Right lobe of liver (tissue), 6 donors: ENCODE measurements at regions not wholly inside any gene's neighbourhood (a gene's known extent, or its start where the extent isn't known, plus 50 kb on each side); places are given as distances from the start of the nearest gene placed in this dataset.

ENCODE experiments used
- ATAC-seq, 4 donors: fragments of 200-7000 bp; cut with Tn5 transposase; one replicate each; pipeline ENCODE4 v1.9.1; 2020; ENCODE audit warnings: mild to moderate bottlenecking in 4 of 4, moderate library complexity in 4 of 4
- DNase-seq, 3 donors: peaks; one replicate each; pipeline ENCODE4 v3.0.0-alpha.2; 2020
- H3K27ac ChIP-seq, 3 donors: fragments of 200-600 bp; one replicate each; pipeline ENCODE4 v1.8.0; 2022
- H3K27me3 ChIP-seq, 2 donors: fragments of 200-600 bp; one replicate each; pipeline ENCODE4 v1.8.0; 2022
- H3K36me3 ChIP-seq, 4 donors: fragments of 200-600 bp; sonication (generic) in 1 of 4; one replicate each; pipeline versions ENCODE4 v1.5.1 to v1.8.0; 2017 to 2022; ENCODE audit warnings: control low read depth in 1 of 4
- H3K4me1 ChIP-seq, 4 donors: fragments of 200-600 bp; sonication (generic) in 1 of 4; one replicate each; pipeline versions ENCODE4 v1.5.1 to v1.8.0; 2017 to 2022; ENCODE audit warnings: control low read depth in 1 of 4
- H3K4me3 ChIP-seq, 3 donors: fragments of 200-600 bp; one replicate each; pipeline ENCODE4 v1.8.0; 2022
- H3K9me3 ChIP-seq, 4 donors: fragments of 200-600 bp; sonication (generic) in 1 of 4; one replicate each; pipeline versions ENCODE4 v1.5.1 to v1.8.0; 2017 to 2022; ENCODE audit warnings: control low read depth in 1 of 4
- POLR2A ChIP-seq: fragments of 450-650 bp; IDR thresholded peaks from one replicate; pipeline ENCODE4 v1.6.1; 2017; ENCODE audit warnings: antibody characterized with exemption, mild to moderate bottlenecking
- WGBS: methylation state at CpG from one replicate; pipeline ENCODE4 v1.1.6; 2018; ENCODE audit warnings: low coverage, low lambda C conversion rate; ENCODE audit not compliant: insufficient coverage; ENCODE audit errors: missing lambda C conversion rate; 5-methylcytosine and 5-hydroxymethylcytosine counted together
- intact Hi-C, 2 donors: fragments of 100-400 bp; cut with DNase I; formaldehyde crosslinking; loops; one replicate each; pipeline versions ENCODE4 v1.11.2 to v1.14.1; 2022
- TF ChIP-seq, protein P1 (sequence below), 4 donors: fragments of 200-600 bp in 3 of 4; fragments of 450-650 bp in 1 of 4; IDR thresholded peaks; one replicate each; pipeline versions ENCODE4 v1.5.1 to v1.8.0; 2016 to 2022; ENCODE audit warnings: antibody characterized with exemption in 4 of 4, mild to moderate bottlenecking in 2 of 4
- donor health status: DM: no; HTN: yes; CAD: no.
- donor health status: DM: no; HTN: no; CAD: no.
- donor health status: DM: no; HTN: no; CAD: no.
- donor health status: DM: no; HTN: yes; CAD: no.
- donor health status: DM: no; HTN: yes; CAD: no.

DNA sequence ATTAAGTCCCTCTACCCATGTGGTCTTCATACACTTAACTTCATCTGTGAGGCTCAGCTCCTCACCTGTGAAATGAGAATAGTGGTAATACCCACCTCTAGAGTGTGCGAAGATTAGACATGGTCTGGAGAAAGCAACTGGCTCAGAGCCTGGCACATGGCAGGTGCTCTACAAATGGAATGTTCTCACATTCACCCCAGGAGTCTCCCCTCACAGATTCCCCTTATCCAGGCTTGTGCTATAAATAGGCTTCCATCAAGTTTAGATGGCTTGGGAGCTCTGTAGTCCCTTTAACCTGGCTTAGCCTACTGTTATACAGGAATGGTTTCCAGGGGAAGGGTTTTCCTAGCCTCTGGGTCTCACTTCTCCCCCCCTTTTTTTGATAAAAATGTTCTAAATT, 455.9 kb downstream of the RNF144A start:
- Histone ChIP-seq H3K27ac (no peak overlapping the region), H3K9me3 (peaks cover 0 to 7% (median 0%) of the 10 kb centered on the region in 4 donors), H3K4me3 (no peak overlapping the region), H3K27me3 (no peaks in the 10 kb centered on the region), H3K36me3 (no peaks in the 10 kb centered on the region), H3K4me1 (no peaks in the 10 kb centered on the region)
- DNase-seq: no peak
- WGBS: no CpG with 5 or more reads among the region's 1 CpG
- intact Hi-C loops: no loop called here
- ATAC-seq: no peak
- TF ChIP-seq, protein P1, sequence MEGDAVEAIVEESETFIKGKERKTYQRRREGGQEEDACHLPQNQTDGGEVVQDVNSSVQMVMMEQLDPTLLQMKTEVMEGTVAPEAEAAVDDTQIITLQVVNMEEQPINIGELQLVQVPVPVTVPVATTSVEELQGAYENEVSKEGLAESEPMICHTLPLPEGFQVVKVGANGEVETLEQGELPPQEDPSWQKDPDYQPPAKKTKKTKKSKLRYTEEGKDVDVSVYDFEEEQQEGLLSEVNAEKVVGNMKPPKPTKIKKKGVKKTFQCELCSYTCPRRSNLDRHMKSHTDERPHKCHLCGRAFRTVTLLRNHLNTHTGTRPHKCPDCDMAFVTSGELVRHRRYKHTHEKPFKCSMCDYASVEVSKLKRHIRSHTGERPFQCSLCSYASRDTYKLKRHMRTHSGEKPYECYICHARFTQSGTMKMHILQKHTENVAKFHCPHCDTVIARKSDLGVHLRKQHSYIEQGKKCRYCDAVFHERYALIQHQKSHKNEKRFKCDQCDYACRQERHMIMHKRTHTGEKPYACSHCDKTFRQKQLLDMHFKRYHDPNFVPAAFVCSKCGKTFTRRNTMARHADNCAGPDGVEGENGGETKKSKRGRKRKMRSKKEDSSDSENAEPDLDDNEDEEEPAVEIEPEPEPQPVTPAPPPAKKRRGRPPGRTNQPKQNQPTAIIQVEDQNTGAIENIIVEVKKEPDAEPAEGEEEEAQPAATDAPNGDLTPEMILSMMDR (IDR thresholded peaks at IDR 0.05): no peak
- no peak for TF ChIP-seq POLR2A

DNA sequence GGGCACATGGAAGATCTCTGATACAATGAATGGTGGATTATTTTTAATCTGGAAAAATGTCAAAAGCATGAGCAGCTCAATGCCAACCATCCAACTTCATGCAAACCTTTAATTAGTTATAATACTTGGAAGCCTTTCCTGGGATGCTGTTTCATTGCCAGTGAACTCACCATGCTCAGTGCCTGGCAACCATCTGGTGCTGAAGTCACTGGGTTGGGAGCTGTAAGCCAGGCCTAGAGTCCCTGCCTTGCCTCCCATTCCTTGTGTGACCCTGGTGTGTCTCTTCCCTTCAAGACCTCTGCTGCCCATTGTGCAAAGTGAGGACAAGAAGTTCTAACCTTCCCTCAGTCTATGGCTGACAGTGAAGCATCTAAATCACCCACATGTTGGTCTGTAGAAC, 458.7 kb downstream of the RNF144A start:
- ATAC-seq (no peak), DNase-seq (no peak)
- TF ChIP-seq, protein P1 (IDR thresholded peaks at IDR 0.05): no peak
- TF ChIP-seq POLR2A: no peak
- H3K27ac ChIP-seq: no peak overlapping the region
- no peaks in the 10 kb centered on the region for H3K9me3 ChIP-seq
- no peaks in the 10 kb centered on the region for H3K4me1 ChIP-seq
- H3K36me3 ChIP-seq: no peaks in the 10 kb centered on the region
- no peaks in the 10 kb centered on the region for H3K27me3 ChIP-seq
- intact Hi-C loops: no loop called here
- no peak overlapping the region for H3K4me3 ChIP-seq

DNA sequence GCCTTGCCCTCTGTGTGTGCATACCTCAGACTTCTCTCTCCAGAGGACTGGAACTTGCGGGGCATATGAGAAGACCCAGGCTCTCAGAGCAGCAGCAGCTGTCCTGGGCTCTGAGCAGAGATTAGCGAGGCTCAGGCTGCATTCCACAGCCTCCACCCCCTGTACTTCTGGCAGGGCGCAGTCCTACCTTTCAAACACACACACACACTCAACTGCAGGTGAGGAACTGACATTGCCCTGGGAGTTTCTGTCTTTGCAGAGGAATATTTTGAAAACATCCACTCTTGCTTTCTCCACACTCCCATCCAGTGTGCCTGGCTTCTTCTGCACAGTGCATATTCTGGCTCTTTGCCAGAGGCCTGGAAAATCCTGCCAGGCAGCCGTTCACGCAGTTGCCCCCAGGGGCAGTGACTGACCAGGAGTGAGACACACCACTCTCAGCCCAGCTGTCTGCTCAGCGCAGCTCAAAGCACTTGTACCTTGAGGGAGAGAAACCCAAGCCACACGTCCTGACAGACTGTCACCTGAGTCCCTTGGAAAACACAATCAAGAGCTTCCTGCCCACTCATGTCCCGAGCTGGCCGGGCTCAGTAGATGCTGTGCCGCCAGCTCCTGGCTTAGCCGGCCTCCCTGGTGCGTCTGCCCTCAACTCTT, 460.8 kb downstream of the RNF144A start:
- ATAC-seq (peak in 1 of 4 donors; percentile 23), DNase-seq (no peak)
- Histone ChIP-seq H3K9me3 (no peaks in the 10 kb centered on the region), H3K4me3 (no peak overlapping the region), H3K27me3 (no peaks in the 10 kb centered on the region), H3K36me3 (no peaks in the 10 kb centered on the region), H3K27ac (no peak overlapping the region), H3K4me1 (no peaks in the 10 kb centered on the region)
- TF ChIP-seq, protein P1 (IDR thresholded peaks at IDR 0.05): no peak
- no peak for TF ChIP-seq POLR2A
- intact Hi-C loops: no loop called here
- 39% methylated on average over 3 of the region's 12 CpGs for WGBS

DNA sequence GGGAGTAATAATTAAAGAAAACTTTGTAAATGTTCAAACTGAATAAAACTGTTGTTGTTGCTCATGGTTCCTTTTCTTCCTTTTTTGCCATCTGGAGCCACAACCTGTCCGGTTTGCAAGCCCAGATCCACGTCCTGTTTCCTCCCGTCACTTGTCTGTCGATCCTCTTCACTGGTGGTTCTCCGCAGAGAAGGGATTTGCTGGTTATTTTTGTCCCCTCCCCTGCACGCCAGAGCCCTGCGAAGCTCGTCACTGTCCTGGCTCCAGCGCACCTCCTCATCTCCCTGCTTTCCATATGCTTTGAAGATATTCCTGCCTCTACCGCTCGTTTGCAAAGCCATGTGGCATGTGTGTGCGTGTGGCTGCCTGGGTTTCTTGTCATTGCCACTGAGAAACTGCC, 461.4 kb downstream of the RNF144A start:
- intact Hi-C loops: no loop called here

More for the DNA sequence above, 461.4 kb downstream of the RNF144A start:
- Histone ChIP-seq H3K9me3 (no peaks in the 10 kb centered on the region), H3K36me3 (no peaks in the 10 kb centered on the region), H3K27ac (no peak overlapping the region), H3K4me1 (no peaks in the 10 kb centered on the region), H3K27me3 (no peaks in the 10 kb centered on the region), H3K4me3 (no peak overlapping the region)
- ATAC-seq (no peak), DNase-seq (no peak)
- 50% methylated on average over 11 of the region's 12 CpGs for WGBS
- TF ChIP-seq, protein P1 (IDR thresholded peaks at IDR 0.05): no peak
- no peak for TF ChIP-seq POLR2A
